ENCODE measurements at regions not wholly inside any gene's neighbourhood (a gene's known extent, or its start where the extent isn't known, plus 50 kb on each side); places are given as distances from the start of the nearest gene placed in this dataset.

GRCh38 chr2:196268538-196269338, 97.4 kb upstream of the STK17B start:
- H4K20me1 ChIP-seq (ENCODE audit: insufficient read depth, low read length), result no peaks in the 10 kb centered on the region
- peaks cover 0 to 1% (median 0%) of the 10 kb centered on the region in 3 donors for H3K27me3 Mint-ChIP-seq (ENCODE audit: low read depth in 3 of 3)
- no peaks in the 10 kb centered on the region for H3K36me3 ChIP-seq (replicated peaks in 1 of 2; ENCODE audit: control insufficient read depth in 1 of 2, insufficient read depth in 2 of 2, low read length in 2 of 2)
- intact Hi-C loops (cut with micrococcal nuclease), result loop anchor here (1.0 to 5.0 kb wide), 4 partner anchors 24 to 100 kb away; partner anchors contain the start of gene STK17B (in 1 of the 2)
- DNase-seq, result peak; percentile 74 to 88 (median 74)
- no CpG with 5 or more reads among the region's 8 CpGs for WGBS (ENCODE audit: insufficient coverage)
- H3K27me3 ChIP-seq (ENCODE audit: control insufficient read depth in 2 of 2, insufficient read depth in 2 of 2, low read length in 2 of 2), result no peaks in the 10 kb centered on the region
- H3K4me2 ChIP-seq (replicated peaks; ENCODE audit: extremely low read depth, low read length, poor library complexity, severe bottlenecking), result peak overlapping the region; percentile 70
- no peaks in the 10 kb centered on the region for H3K36me3 Mint-ChIP-seq
- no peak for TF ChIP-seq CTCF (IDR thresholded peaks at IDR 0.05)
- peaks cover 38% of the 10 kb centered on the region for H3K4me1 Mint-ChIP-seq
- H3K9ac ChIP-seq (ENCODE audit: insufficient read depth, low read length, poor library complexity, severe bottlenecking), result peak overlapping the region; percentile 46
- H2AFZ ChIP-seq (ENCODE audit: insufficient read depth, low read depth, low read length, poor library complexity, severe bottlenecking), result no peak overlapping the region
- H3K4me1 ChIP-seq (ENCODE audit: control insufficient read depth in 1 of 2, insufficient read depth in 2 of 2, low read length in 2 of 2), result peaks cover 37 to 49% of the 10 kb centered on the region in 2 donors
- peak overlapping the region; percentile 45 to 66 for H3K4me3 Mint-ChIP-seq
- H3K4me3 ChIP-seq (replicated peaks in 1 of 3; ENCODE audit: low read depth in 2 of 3, low read length in 3 of 3), result peak overlapping the region; percentile 26 to 62 (median 36)
- no peaks in the 10 kb centered on the region for H3K9me3 Mint-ChIP-seq
- no peaks in the 10 kb centered on the region for H3K9me3 ChIP-seq (replicated peaks in 1 of 2; ENCODE audit: control insufficient read depth in 1 of 2, insufficient read depth in 1 of 2, low read length in 2 of 2)
- peak overlapping the region; percentile 85 to 94 for H3K27ac ChIP-seq (ENCODE audit: low read depth in 1 of 2, low read length in 2 of 2)
- H3K79me2 ChIP-seq (ENCODE audit: insufficient read depth, low read length), result no peaks in the 10 kb centered on the region
- H3K27ac Mint-ChIP-seq, result peak overlapping the region; percentile 92 to 97 (median 95)

DNA sequence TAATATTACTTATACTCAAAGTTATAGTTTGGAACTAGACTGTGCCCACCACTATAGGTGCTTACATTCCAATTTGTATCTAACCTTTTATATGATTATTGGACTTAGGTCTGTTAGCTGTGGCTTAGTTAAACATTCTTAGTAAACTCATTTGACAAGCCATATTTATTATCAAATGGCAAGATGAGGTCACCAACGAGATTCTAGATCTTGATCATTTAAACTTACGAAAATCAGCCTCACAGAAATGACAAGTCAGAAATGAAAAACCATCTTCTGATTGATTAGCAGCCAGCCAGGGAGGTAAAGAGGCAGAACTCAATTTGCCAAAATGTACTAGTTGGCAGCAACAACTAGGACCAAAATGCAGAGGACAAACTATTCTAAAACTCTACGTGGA, 100.4 kb upstream of the STK17B start:
- no peak overlapping the region for H3K4me3 Mint-ChIP-seq
- no peak overlapping the region for H3K4me3 ChIP-seq (replicated peaks in 1 of 3; ENCODE audit: low read depth in 2 of 3, low read length in 3 of 3)

More for the DNA sequence above, 100.4 kb upstream of the STK17B start:
- no peaks in the 10 kb centered on the region for H4K20me1 ChIP-seq (ENCODE audit: insufficient read depth, low read length)
- peaks cover 61% of the 10 kb centered on the region for H3K4me1 Mint-ChIP-seq
- no peaks in the 10 kb centered on the region for H3K79me2 ChIP-seq (ENCODE audit: insufficient read depth, low read length)
- no peak overlapping the region for H3K27ac ChIP-seq (ENCODE audit: low read depth in 1 of 2, low read length in 2 of 2)
- H3K4me2 ChIP-seq (replicated peaks; ENCODE audit: extremely low read depth, low read length, poor library complexity, severe bottlenecking), result no peak overlapping the region
- peaks cover 0 to 1% (median 0%) of the 10 kb centered on the region in 3 donors for H3K27me3 Mint-ChIP-seq (ENCODE audit: low read depth in 3 of 3)
- H3K27ac Mint-ChIP-seq, result no peak overlapping the region
- peaks cover 0 to 2% (median 0%) of the 10 kb centered on the region in 7 donors for H3K9me3 Mint-ChIP-seq
- H3K36me3 Mint-ChIP-seq, result no peaks in the 10 kb centered on the region
- no peaks in the 10 kb centered on the region for H3K9me3 ChIP-seq (replicated peaks in 1 of 2; ENCODE audit: control insufficient read depth in 1 of 2, insufficient read depth in 1 of 2, low read length in 2 of 2)
- no peak overlapping the region for H3K9ac ChIP-seq (ENCODE audit: insufficient read depth, low read length, poor library complexity, severe bottlenecking)
- H2AFZ ChIP-seq (ENCODE audit: insufficient read depth, low read depth, low read length, poor library complexity, severe bottlenecking), result no peak overlapping the region
- TF ChIP-seq CTCF (IDR thresholded peaks at IDR 0.05), result no peak
- WGBS (ENCODE audit: insufficient coverage), result 80% methylated on average over 1 of the region's 3 CpGs
- peaks cover 51 to 64% of the 10 kb centered on the region in 2 donors for H3K4me1 ChIP-seq (ENCODE audit: control insufficient read depth in 1 of 2, insufficient read depth in 2 of 2, low read length in 2 of 2)
- intact Hi-C loops (cut with micrococcal nuclease), result loop anchor here in 1 of 2 donors (10.0 kb wide), 1 partner anchor 197 kb away; no protein-coding TSS in a partner anchor
- DNase-seq, result no peak
- H3K36me3 ChIP-seq (replicated peaks in 1 of 2; ENCODE audit: control insufficient read depth in 1 of 2, insufficient read depth in 2 of 2, low read length in 2 of 2), result no peaks in the 10 kb centered on the region
- no peaks in the 10 kb centered on the region for H3K27me3 ChIP-seq (ENCODE audit: control insufficient read depth in 2 of 2, insufficient read depth in 2 of 2, low read length in 2 of 2)

Measured in CD14-positive monocyte (primary cell).